HCT116 (cell line): ENCODE measurements at regions not wholly inside any gene's neighbourhood (a gene's known extent, or its start where the extent isn't known, plus 50 kb on each side); places are given as distances from the start of the nearest gene placed in this dataset.

Experiments
- ATAC-seq: fragments of 200-7000 bp; cut with Tn5 transposase; 2 replicates; pipeline ENCODE4 v1.9.1; 2020; ENCODE audit warnings: mild to moderate bottlenecking, moderate library complexity
- BruUV-seq: library from RNA; stranded (reverse); fragments of 400-500 nt; replicated peaks from 2 replicates; lab custom pipeline; 2021; lab: Mats Ljungman, UMichigan
- CTCF ChIA-PET: fragments of 300-600 bp; sonication (Branson Sonifier 250); formaldehyde crosslinking; loops from one replicate; lab custom pipeline; 2021; ENCODE audit warnings: antibody characterized with exemption; lab: Charles Lee
- POLR2A ChIA-PET: fragments of 300-600, 350-600 bp; sonication (Branson Sonifier 250); formaldehyde crosslinking; loops from one replicate; lab custom pipeline; 2021; ENCODE audit warnings: antibody characterized with exemption; lab: Charles Lee
- RAD21 ChIA-PET, 2 experiments: fragments of 300-600 bp; sonication (Branson Sonifier 250); formaldehyde crosslinking; loops; one replicate each; lab custom pipeline; 2023; ENCODE audit warnings: low total read pairs in 2 of 2; ENCODE audit not compliant: uncharacterized antibody in 2 of 2, unreplicated experiment in 2 of 2, low non-redundant PET in 1 of 2; lab: Charles Lee
- DNase-seq: peaks from one replicate; pipeline ENCODE4 v3.0.0-alpha.2; 2010; ENCODE audit warnings: low read depth, low spot score
- H2AFZ ChIP-seq: fragments of 200-600 bp; shearing (Covaris generic), sonication (generic); 2 replicates; pipeline ENCODE4 v1.6.1; 2017; ENCODE audit warnings: low read depth, mixed run types, mixed read lengths, antibody characterized with exemption, low read length; ENCODE audit not compliant: poor library complexity, severe bottlenecking
- H3K27ac ChIP-seq: 2 replicates; pipeline ENCODE4 v1.5.1; 2012; ENCODE audit warnings: low read depth, low read length
- H3K27me3 ChIP-seq: fragments of 200-600 bp; sonication (generic); 2 replicates; pipeline ENCODE4 v1.6.1; 2016; ENCODE audit warnings: mixed run types, low read length, mixed read lengths; ENCODE audit not compliant: insufficient read depth
- H3K36me3 ChIP-seq, 2 experiments: fragments of 200-500 bp in 1 of 2; fragments of 200-600 bp in 1 of 2; sonication (Bioruptor generic) in 1 of 2; sonication (generic) in 1 of 2; 2 replicates each; pipeline versions ENCODE4 v1.5.1 to v1.6.1; 2014 to 2016; ENCODE audit warnings: low read length in 2 of 2, inconsistent platforms in 1 of 2, mixed read lengths in 1 of 2, mixed run types in 1 of 2; ENCODE audit not compliant: insufficient read depth in 2 of 2, control insufficient read depth in 1 of 2
- H3K4me1 ChIP-seq, 2 experiments: fragments of 200-600 bp in 1 of 2; sonication (generic) in 1 of 2; 2 replicates each; pipeline versions ENCODE4 v1.5.1 to v1.6.1; 2012 to 2017; ENCODE audit warnings: low read length in 2 of 2, inconsistent platforms in 1 of 2, mild to moderate bottlenecking in 1 of 2, mixed read lengths in 1 of 2, mixed run types in 1 of 2, moderate library complexity in 1 of 2; ENCODE audit not compliant: insufficient read depth in 2 of 2, control insufficient read depth in 1 of 2
- H3K4me2 ChIP-seq: fragments of 200-600 bp; sonication (generic); 2 replicates; pipeline ENCODE4 v1.6.1; 2017; ENCODE audit warnings: mixed run types, low read length, mixed read lengths
- H3K4me3 ChIP-seq, 2 experiments: fragments of 200-600 bp in 1 of 2; sonication (generic) in 1 of 2; replicated peaks in 1 of 2; 2 replicates each; pipeline ENCODE4 v1.5.1; 2011 to 2016; ENCODE audit warnings: low read length in 2 of 2, control low read depth in 1 of 2, low read depth in 1 of 2, mild to moderate bottlenecking in 1 of 2, mixed read lengths in 1 of 2, mixed run types in 1 of 2
- H3K79me2 ChIP-seq: fragments of 200-600 bp; sonication (generic); 2 replicates; pipeline ENCODE4 v1.6.1; 2017; ENCODE audit warnings: mild to moderate bottlenecking, mixed run types, low read length, moderate library complexity, mixed read lengths; ENCODE audit not compliant: insufficient read depth
- H3K9ac ChIP-seq: fragments of 200-600 bp; sonication (generic); 2 replicates; pipeline ENCODE4 v1.6.1; 2016; ENCODE audit warnings: low read length, mixed read lengths
- H3K9me2 ChIP-seq: fragments of 200-600 bp; sonication (generic), shearing (Covaris generic); 2 replicates; pipeline ENCODE4 v1.6.1; 2017; ENCODE audit warnings: mixed run types, mild to moderate bottlenecking, moderate library complexity; ENCODE audit not compliant: insufficient read depth
- H3K9me3 ChIP-seq, 2 experiments: fragments of 200-500 bp in 1 of 2; fragments of 200-600 bp in 1 of 2; sonication (Bioruptor generic) in 1 of 2; sonication (generic) in 1 of 2; 2 replicates each; pipeline ENCODE4 v1.6.1; 2014 to 2017; ENCODE audit warnings: low read length in 2 of 2, mixed read lengths in 2 of 2, inconsistent platforms in 1 of 2, low read depth in 1 of 2, mild to moderate bottlenecking in 1 of 2, mixed run types in 1 of 2, moderate library complexity in 1 of 2; ENCODE audit not compliant: control insufficient read depth in 1 of 2, insufficient read depth in 1 of 2
- H4K20me1 ChIP-seq: fragments of 200-600 bp; sonication (generic), shearing (Covaris generic); 2 replicates; pipeline ENCODE4 v1.6.1; 2017; ENCODE audit warnings: mixed run types, mild to moderate bottlenecking, moderate library complexity; ENCODE audit not compliant: insufficient read depth
- ATF3 ChIP-seq: IDR thresholded peaks from 2 replicates; pipeline ENCODE4 v1.6.1; 2012
- CBX3 ChIP-seq: IDR thresholded peaks from 2 replicates; pipeline ENCODE4 v1.6.1; 2012; ENCODE audit warnings: low read depth
- CTCF ChIP-seq, 3 experiments: fragments of 200-600 bp in 1 of 3; sonication (generic) in 1 of 3; IDR thresholded peaks in 2 of 3; conservative IDR thresholded peaks in 1 of 3; 2 replicates each; pipeline ENCODE4 v1.5.1; 2012 to 2017; ENCODE audit warnings: low read depth in 2 of 3, low read length in 2 of 3, antibody characterized with exemption in 1 of 3, borderline replicate concordance in 1 of 3, control low read depth in 1 of 3, mild to moderate bottlenecking in 1 of 3, mixed read lengths in 1 of 3, mixed run types in 1 of 3, moderate library complexity in 1 of 3; ENCODE audit not compliant: insufficient read depth in 1 of 3
- ELF1 ChIP-seq: IDR thresholded peaks from 2 replicates; pipeline ENCODE4 v1.6.1; 2012; ENCODE audit warnings: low read depth, borderline replicate concordance
- EZH2 ChIP-seq: fragments of 200-600 bp; sonication (generic); IDR thresholded peaks from 2 replicates; pipeline ENCODE4 v1.6.1; 2017; ENCODE audit warnings: antibody characterized with exemption, mixed run types
- FOSL1 ChIP-seq: IDR thresholded peaks from 2 replicates; pipeline ENCODE4 v1.6.1; 2012; ENCODE audit warnings: low read depth
- JUND ChIP-seq: IDR thresholded peaks from 2 replicates; pipeline ENCODE4 v1.6.1; 2012
- MAX ChIP-seq: IDR thresholded peaks from 2 replicates; pipeline ENCODE4 v1.6.1; 2012
- POLR2A ChIP-seq: IDR thresholded peaks from 2 replicates; pipeline ENCODE4 v1.7.0; 2011; ENCODE audit warnings: borderline replicate concordance; ENCODE audit not compliant: insufficient read depth, insufficient read length; ENCODE audit errors: extremely low read depth
- POLR2AphosphoS5 ChIP-seq: IDR thresholded peaks from 2 replicates; pipeline ENCODE4 v1.6.1; 2011; ENCODE audit warnings: mild to moderate bottlenecking, low read depth, low read length, moderate library complexity
- SIN3A ChIP-seq: IDR thresholded peaks from 2 replicates; pipeline ENCODE4 v1.6.1; 2012; ENCODE audit warnings: low read depth
- TCF7L2 ChIP-seq: IDR thresholded peaks from 2 replicates; pipeline ENCODE4 v1.7.0; 2011; ENCODE audit warnings: borderline replicate concordance, inconsistent platforms; ENCODE audit not compliant: insufficient read depth, insufficient read length; ENCODE audit errors: extremely low read depth
- ZFX ChIP-seq: fragments of 450-650 bp; IDR thresholded peaks from 2 replicates; pipeline ENCODE4 v1.6.1; 2017
- intact Hi-C: fragments of 100-400 bp; cut with micrococcal nuclease; formaldehyde crosslinking; loops from 2 replicates; pipeline ENCODE4 v1.10.0; 2022
- TF ChIP-seq, protein P1 (sequence below): IDR thresholded peaks from 2 replicates; pipeline ENCODE4 v1.6.1; 2011; ENCODE audit warnings: mild to moderate bottlenecking, low read length, moderate library complexity; ENCODE audit not compliant: insufficient replicate concordance; ENCODE audit errors: extremely low read depth

DNA sequence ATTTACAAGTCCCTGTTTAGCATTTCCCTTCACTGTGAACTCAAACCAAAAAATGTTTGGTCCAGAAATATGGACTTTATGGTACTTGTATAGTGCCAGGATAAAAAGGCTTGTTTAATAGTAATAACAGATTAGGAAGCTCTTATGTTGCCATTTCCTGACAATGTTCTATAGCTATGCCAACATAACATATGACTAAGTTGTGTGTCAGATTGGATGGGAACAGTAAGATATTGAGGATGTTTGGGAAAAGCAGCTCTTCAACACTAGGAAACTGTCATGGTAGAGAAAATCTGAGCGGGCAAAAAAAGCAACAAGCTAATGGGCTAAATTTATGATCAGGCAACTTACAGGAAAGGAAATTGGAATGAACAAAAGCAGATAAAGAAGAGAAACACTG, 287.1 kb upstream of the ADGRL4 start:
- Histone ChIP-seq H3K9ac (no peak overlapping the region), H3K4me2 (no peak overlapping the region), H2AFZ (no peak overlapping the region), H4K20me1 (no peaks in the 10 kb centered on the region), H3K27me3 (no peaks in the 10 kb centered on the region), H3K27ac (no peak overlapping the region), H3K4me3 (no peak overlapping the region), H3K9me2 (no peaks in the 10 kb centered on the region), H3K9me3 (no peaks in the 10 kb centered on the region), H3K4me1 (no peaks in the 10 kb centered on the region), H3K36me3 (no peaks in the 10 kb centered on the region), H3K79me2 (no peaks in the 10 kb centered on the region)
- DNase-seq = no peak
- BruUV-seq = no TSS peak
- intact Hi-C loops = no loop called here
- RAD21 ChIA-PET = no interaction called here
- TF ChIP-seq POLR2A (no peak), JUND (no peak), CTCF (IDR thresholded peaks at IDR 0.05 in 2 of 3, conservative IDR thresholded peaks at IDR 0.05 in 1 of 3; ENCODE audit: borderline replicate concordance in 1 of 3, insufficient read depth in 1 of 3, low read depth in 2 of 3, low read length in 2 of 3) (no peak), EZH2 (no peak), ZFX (no peak), SIN3A (no peak), MAX (no peak)
- POLR2A ChIA-PET = no interaction called here
- ATAC-seq = no peak
- CTCF ChIA-PET = no interaction called here

DNA sequence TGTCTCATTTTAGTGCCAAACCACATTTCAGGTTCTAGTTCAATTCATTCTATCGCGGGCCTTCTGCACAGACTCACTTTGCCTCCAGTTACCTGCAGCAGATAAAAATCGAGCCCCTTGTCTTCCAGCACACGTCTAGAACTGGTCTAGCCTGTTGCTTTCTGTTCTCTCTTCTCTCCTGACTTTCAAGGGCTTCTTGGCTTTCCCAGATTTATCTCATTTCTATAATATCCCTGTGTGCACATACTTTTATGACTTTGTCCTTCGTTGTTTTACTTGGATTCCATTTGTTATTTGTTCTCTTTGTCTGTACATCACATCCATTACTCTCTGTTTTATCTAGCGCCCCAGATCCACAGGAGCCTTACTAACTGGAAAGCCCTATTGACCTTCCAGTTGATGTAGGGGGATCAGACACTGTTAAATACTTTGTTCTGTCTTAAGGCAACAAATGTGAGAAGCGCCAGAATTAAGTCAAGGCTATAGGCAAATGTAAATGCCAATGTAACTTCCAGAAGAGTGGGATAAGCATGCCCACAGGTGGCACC, 284.5 kb upstream of the ADGRL4 start:
- Histone ChIP-seq H3K36me3 (no peaks in the 10 kb centered on the region), H3K9ac (no peak overlapping the region), H3K9me2 (no peaks in the 10 kb centered on the region), H3K79me2 (no peaks in the 10 kb centered on the region), H3K27ac (no peak overlapping the region), H3K4me1 (no peaks in the 10 kb centered on the region), H3K4me2 (no peak overlapping the region), H3K9me3 (no peaks in the 10 kb centered on the region), H4K20me1 (no peaks in the 10 kb centered on the region), H3K27me3 (no peaks in the 10 kb centered on the region), H2AFZ (no peak overlapping the region), H3K4me3 (no peak overlapping the region)
- RAD21 ChIA-PET = no interaction called here
- CTCF ChIA-PET = no interaction called here
- no TSS peak for BruUV-seq
- intact Hi-C loops = no loop called here
- POLR2A ChIA-PET = no interaction called here
- no peak for ATAC-seq
- DNase-seq = no peak
- TF ChIP-seq TCF7L2 (no peak), ATF3 (no peak), POLR2AphosphoS5 (no peak), EZH2 (no peak), ELF1 (no peak), FOSL1 (no peak), CBX3 (no peak), CTCF (IDR thresholded peaks at IDR 0.05 in 2 of 3, conservative IDR thresholded peaks at IDR 0.05 in 1 of 3; ENCODE audit: borderline replicate concordance in 1 of 3, insufficient read depth in 1 of 3, low read depth in 2 of 3, low read length in 2 of 3) (no peak)
- TF ChIP-seq, protein P1, sequence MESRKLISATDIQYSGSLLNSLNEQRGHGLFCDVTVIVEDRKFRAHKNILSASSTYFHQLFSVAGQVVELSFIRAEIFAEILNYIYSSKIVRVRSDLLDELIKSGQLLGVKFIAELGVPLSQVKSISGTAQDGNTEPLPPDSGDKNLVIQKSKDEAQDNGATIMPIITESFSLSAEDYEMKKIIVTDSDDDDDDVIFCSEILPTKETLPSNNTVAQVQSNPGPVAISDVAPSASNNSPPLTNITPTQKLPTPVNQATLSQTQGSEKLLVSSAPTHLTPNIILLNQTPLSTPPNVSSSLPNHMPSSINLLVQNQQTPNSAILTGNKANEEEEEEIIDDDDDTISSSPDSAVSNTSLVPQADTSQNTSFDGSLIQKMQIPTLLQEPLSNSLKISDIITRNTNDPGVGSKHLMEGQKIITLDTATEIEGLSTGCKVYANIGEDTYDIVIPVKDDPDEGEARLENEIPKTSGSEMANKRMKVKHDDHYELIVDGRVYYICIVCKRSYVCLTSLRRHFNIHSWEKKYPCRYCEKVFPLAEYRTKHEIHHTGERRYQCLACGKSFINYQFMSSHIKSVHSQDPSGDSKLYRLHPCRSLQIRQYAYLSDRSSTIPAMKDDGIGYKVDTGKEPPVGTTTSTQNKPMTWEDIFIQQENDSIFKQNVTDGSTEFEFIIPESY = no peak
